Sigmoid colon (tissue), 6 donors: ENCODE measurements at regions not wholly inside any gene's neighbourhood (a gene's known extent, or its start where the extent isn't known, plus 50 kb on each side); places are given as distances from the start of the nearest gene placed in this dataset.

Experiments
- DNase-seq: peaks from one replicate; pipeline ENCODE4 v3.0.0-alpha.2; 2019
- H3K27ac ChIP-seq, 4 donors: fragments of 200-600 bp; sonication (generic); one replicate each; pipeline ENCODE4 v1.5.1; 2016 to 2019; ENCODE audit warnings: mild to moderate bottlenecking in 1 of 4
- H3K27me3 ChIP-seq, 3 donors: fragments of 200-600 bp; sonication (generic); one replicate each; pipeline ENCODE4 v1.5.1; 2019; ENCODE audit warnings: mild to moderate bottlenecking in 1 of 3
- H3K36me3 ChIP-seq, 4 donors: fragments of 200-600 bp; sonication (generic); one replicate each; pipeline ENCODE4 v1.5.1; 2016 to 2019
- H3K4me1 ChIP-seq, 4 donors: fragments of 200-600 bp; sonication (generic); one replicate each; pipeline ENCODE4 v1.5.1; 2017 to 2019
- H3K4me3 ChIP-seq, 4 donors: fragments of 200-600 bp; sonication (generic); one replicate each; pipeline ENCODE4 v1.5.1; 2017 to 2019; ENCODE audit warnings: mild to moderate bottlenecking in 2 of 4, moderate library complexity in 1 of 4
- H3K9me3 ChIP-seq, 4 donors: fragments of 200-600 bp in 3 of 4; sonication (generic) in 3 of 4; one replicate each; pipeline versions ENCODE4 v1.5.1 to v1.6.1; 2013 to 2019
- EP300 ChIP-seq, 4 donors: sonication (generic); formaldehyde crosslinking; IDR thresholded peaks; one replicate each; pipeline ENCODE4 v1.6.1; 2017; ENCODE audit warnings: antibody characterized with exemption in 4 of 4
- POLR2A ChIP-seq, 2 donors: fragments of 450-650 bp; IDR thresholded peaks; one replicate each; pipeline ENCODE4 v1.6.1; 2016; ENCODE audit warnings: antibody characterized with exemption in 2 of 2, mild to moderate bottlenecking in 2 of 2, moderate library complexity in 2 of 2
- POLR2AphosphoS5 ChIP-seq, 4 donors: sonication (generic); formaldehyde crosslinking; IDR thresholded peaks; one replicate each; pipeline ENCODE4 v1.6.1; 2017; ENCODE audit warnings: antibody characterized with exemption in 4 of 4
- WGBS, 2 donors: extraction: QIAGEN DNeasy Blood & Tissue Kit; methylation state at CpG; one replicate each; pipeline ENCODE4 v1.1.7; 2013; 5-methylcytosine and 5-hydroxymethylcytosine counted together
- intact Hi-C: fragments of 100-400 bp; cut with DNase I; formaldehyde crosslinking; loops from one replicate; pipeline ENCODE4 v1.15.1; 2023
- TF ChIP-seq, protein P1 (sequence below), 4 experiments: fragments of 450-650 bp in 3 of 4; fragments of 200-600 bp in 1 of 4; IDR thresholded peaks; one replicate each; pipeline ENCODE4 v1.5.1; 2016 to 2019; ENCODE audit warnings: antibody characterized with exemption in 4 of 4, mild to moderate bottlenecking in 3 of 4, moderate library complexity in 2 of 4
- donor health status: healthy with polysubstance abuse.
- donor health status: healthy.

DNA sequence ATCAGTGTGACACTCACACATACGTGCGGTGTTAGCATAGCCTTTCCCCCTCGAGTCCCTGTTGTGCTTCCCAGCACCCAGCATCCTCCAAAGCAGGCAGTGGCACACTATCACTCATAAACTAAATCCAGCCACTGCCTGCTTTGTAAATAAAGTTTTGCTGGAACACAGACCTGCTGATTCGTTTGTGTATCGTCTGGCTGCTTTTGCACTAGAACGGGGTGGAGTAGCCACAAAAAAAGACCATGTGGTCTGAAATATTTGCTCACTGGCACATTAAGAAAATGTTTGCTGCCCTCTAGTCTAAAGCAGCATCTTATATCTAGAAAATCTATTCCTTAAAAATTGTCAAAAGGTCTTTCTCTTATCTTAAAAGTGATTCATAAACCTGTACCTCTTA is 341.2 kb upstream of the ZFHX3 start:
- Histone ChIP-seq H3K36me3 (no peaks in the 10 kb centered on the region), H3K4me1 (no peaks in the 10 kb centered on the region), H3K4me3 (no peak overlapping the region), H3K9me3 (no peaks in the 10 kb centered on the region), H3K27ac (no peak overlapping the region), H3K27me3 (no peaks in the 10 kb centered on the region)
- no peak for DNase-seq
- WGBS, 2 donors = 47 to 68% methylated on average over 6 of the region's 6 CpGs
- TF ChIP-seq EP300 (IDR thresholded peaks at IDR 0.05) (no peak), POLR2AphosphoS5 (IDR thresholded peaks at IDR 0.05) (no peak), POLR2A (IDR thresholded peaks at IDR 0.05) (no peak)
- TF ChIP-seq, protein P1, sequence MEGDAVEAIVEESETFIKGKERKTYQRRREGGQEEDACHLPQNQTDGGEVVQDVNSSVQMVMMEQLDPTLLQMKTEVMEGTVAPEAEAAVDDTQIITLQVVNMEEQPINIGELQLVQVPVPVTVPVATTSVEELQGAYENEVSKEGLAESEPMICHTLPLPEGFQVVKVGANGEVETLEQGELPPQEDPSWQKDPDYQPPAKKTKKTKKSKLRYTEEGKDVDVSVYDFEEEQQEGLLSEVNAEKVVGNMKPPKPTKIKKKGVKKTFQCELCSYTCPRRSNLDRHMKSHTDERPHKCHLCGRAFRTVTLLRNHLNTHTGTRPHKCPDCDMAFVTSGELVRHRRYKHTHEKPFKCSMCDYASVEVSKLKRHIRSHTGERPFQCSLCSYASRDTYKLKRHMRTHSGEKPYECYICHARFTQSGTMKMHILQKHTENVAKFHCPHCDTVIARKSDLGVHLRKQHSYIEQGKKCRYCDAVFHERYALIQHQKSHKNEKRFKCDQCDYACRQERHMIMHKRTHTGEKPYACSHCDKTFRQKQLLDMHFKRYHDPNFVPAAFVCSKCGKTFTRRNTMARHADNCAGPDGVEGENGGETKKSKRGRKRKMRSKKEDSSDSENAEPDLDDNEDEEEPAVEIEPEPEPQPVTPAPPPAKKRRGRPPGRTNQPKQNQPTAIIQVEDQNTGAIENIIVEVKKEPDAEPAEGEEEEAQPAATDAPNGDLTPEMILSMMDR (IDR thresholded peaks at IDR 0.05) = no peak
- intact Hi-C loops = no loop called here

DNA sequence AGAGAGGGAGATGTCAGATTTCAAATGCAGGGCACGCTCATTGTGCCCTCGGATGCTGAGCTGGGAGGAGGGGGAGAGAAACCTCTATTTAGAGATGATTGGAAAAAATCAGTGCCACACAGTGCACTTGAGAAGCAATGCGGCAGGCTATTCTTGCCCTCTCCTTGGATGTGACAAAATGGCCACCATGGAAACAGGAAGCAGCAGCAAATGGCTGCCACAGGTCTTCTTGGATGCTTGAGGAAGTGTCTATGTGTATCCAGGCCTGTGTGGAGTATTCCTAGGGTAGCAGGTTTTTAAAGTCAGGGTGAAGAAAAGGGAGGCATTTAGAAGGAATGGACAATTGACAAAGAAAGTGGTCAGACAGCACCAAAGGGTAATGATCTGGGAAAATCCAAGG is 340.1 kb upstream of the ZFHX3 start:
- Histone ChIP-seq H3K27ac (no peak overlapping the region), H3K4me1 (no peaks in the 10 kb centered on the region), H3K36me3 (no peaks in the 10 kb centered on the region), H3K9me3 (no peaks in the 10 kb centered on the region), H3K4me3 (no peak overlapping the region), H3K27me3 (no peaks in the 10 kb centered on the region)
- TF ChIP-seq POLR2A (IDR thresholded peaks at IDR 0.05) (no peak), POLR2AphosphoS5 (IDR thresholded peaks at IDR 0.05) (no peak), EP300 (IDR thresholded peaks at IDR 0.05) (no peak)
- TF ChIP-seq, protein P1 (IDR thresholded peaks at IDR 0.05) = no peak
- intact Hi-C loops = no loop called here
- DNase-seq = no peak
- WGBS, 2 donors = 97 to 98% methylated on average over 3 of the region's 3 CpGs

DNA sequence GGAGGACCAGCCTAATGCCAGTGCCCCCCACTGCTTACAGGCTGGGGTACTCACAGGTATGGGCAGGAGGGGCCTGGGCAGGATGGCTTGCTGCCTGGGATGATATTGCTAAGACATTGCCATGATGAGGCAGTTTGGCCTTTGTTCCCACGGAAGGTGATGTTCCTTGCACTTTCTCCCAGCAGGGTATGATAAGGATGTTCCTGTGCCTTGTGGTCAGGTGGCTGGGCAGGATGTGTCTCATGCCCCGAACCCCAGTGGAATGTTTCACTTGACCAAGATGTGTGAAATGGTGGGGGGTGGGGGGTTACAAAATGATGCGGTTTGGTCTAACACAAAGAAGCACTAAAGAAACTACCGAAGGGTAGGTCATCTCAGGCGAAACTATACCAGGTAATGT is 337.8 kb upstream of the ZFHX3 start:
- no peaks in the 10 kb centered on the region for H3K9me3 ChIP-seq
- no peaks in the 10 kb centered on the region for H3K36me3 ChIP-seq
- H3K4me3 ChIP-seq = no peak overlapping the region
- no peaks in the 10 kb centered on the region for H3K4me1 ChIP-seq
- intact Hi-C loops = no loop called here
- TF ChIP-seq, protein P1 (IDR thresholded peaks at IDR 0.05) = no peak
- TF ChIP-seq POLR2A (IDR thresholded peaks at IDR 0.05) (no peak), POLR2AphosphoS5 (IDR thresholded peaks at IDR 0.05) (no peak), EP300 (IDR thresholded peaks at IDR 0.05) (no peak)
- H3K27ac ChIP-seq = no peak overlapping the region
- no peaks in the 10 kb centered on the region for H3K27me3 ChIP-seq
- 88 to 93% methylated on average over 5 of the region's 5 CpGs for WGBS, 2 donors
- DNase-seq = no peak

DNA sequence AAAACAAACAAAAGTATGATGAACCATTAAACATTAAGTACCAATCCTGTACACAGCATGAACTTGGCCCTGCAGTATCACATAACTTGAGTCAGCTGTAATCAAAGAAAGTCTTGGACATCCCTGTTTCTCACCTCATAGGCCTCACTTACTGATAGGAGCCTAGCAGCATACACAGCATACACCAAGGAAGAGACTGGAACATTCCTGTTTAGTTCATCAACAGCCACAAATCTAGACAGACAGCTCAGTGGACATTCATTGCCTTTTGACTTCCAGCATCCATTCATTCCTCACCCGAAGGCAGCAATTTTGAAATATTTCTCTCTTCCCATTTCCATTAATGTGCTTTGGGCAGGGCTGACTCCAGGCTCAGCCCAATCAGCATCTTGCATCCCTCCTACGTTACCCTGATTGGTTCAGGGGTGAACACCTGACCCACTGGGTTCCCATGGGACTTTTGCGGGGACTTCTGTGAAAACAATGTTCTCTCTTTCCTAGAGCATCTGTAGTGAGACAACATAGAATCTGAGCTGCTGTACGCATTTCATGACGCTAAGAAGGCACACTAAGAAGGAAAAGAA is 336.7 kb upstream of the ZFHX3 start:
- Histone ChIP-seq H3K27me3 (no peaks in the 10 kb centered on the region), H3K4me1 (no peaks in the 10 kb centered on the region), H3K4me3 (no peak overlapping the region), H3K36me3 (no peaks in the 10 kb centered on the region), H3K9me3 (no peaks in the 10 kb centered on the region), H3K27ac (no peak overlapping the region)
- no peak for DNase-seq
- intact Hi-C loops = no loop called here
- TF ChIP-seq EP300 (IDR thresholded peaks at IDR 0.05) (no peak), POLR2A (IDR thresholded peaks at IDR 0.05) (no peak), POLR2AphosphoS5 (IDR thresholded peaks at IDR 0.05) (no peak)
- TF ChIP-seq, protein P1 (IDR thresholded peaks at IDR 0.05) = no peak
- WGBS, 2 donors = 82 to 92% methylated on average over 5 of the region's 5 CpGs

DNA sequence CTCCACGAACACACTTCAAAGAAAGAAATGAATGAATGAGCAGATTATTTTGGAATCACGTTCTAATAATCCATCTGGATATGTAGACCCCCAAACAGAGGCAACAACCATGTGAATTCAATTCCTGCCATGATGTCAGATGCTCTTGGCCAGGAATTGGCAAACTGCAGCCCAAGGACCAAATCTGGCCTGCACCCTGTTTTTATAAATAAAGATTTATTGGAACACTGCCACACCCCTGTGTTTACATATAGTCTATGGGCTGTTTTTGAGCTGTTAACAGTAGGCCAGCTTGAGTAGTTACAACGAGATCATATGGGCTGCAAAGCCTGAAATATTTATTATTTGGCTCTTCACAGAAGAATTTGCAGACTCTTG is 336.0 kb upstream of the ZFHX3 start:
- TF ChIP-seq POLR2A (IDR thresholded peaks at IDR 0.05) (no peak), POLR2AphosphoS5 (IDR thresholded peaks at IDR 0.05) (no peak), EP300 (IDR thresholded peaks at IDR 0.05) (no peak)
- TF ChIP-seq, protein P1 (IDR thresholded peaks at IDR 0.05) = no peak
- no peak for DNase-seq
- Histone ChIP-seq H3K36me3 (no peaks in the 10 kb centered on the region), H3K27ac (no peak overlapping the region), H3K27me3 (no peaks in the 10 kb centered on the region), H3K4me1 (no peaks in the 10 kb centered on the region), H3K9me3 (no peaks in the 10 kb centered on the region), H3K4me3 (no peak overlapping the region)
- intact Hi-C loops = no loop called here
- 59 to 67% methylated on average over 3 of the region's 3 CpGs for WGBS, 2 donors
